Activated CD4-positive, alpha-beta T cell treated with anti-CD3 and anti-CD28 coated beads, Interleukin-2, amount 10 ng/mL, durations not matched to agents 24 days and 14 days (primary cell): ENCODE measurements at regions not wholly inside any gene's neighbourhood (a gene's known extent, or its start where the extent isn't known, plus 50 kb on each side); places are given as distances from the start of the nearest gene placed in this dataset.
A peak's percentile ranks its signal among the peaks of the same experiment; 100 is the strongest.

Experiments
- DNase-seq: peaks from one replicate; pipeline ENCODE4 v3.0.0; 2022
- H3K27ac Mint-ChIP-seq: one replicate; pipeline ENCODE4 v1.8.0; 2022; ENCODE audit warnings: mild to moderate bottlenecking, mixed read lengths
- H3K27me3 Mint-ChIP-seq: one replicate; pipeline ENCODE4 v1.8.0; 2022; ENCODE audit warnings: mixed read lengths
- H3K36me3 Mint-ChIP-seq: one replicate; pipeline ENCODE4 v1.8.0; 2022; ENCODE audit warnings: low read depth, mild to moderate bottlenecking, mixed read lengths
- H3K4me1 Mint-ChIP-seq: one replicate; pipeline ENCODE4 v1.8.0; 2021; ENCODE audit warnings: mixed read lengths
- H3K4me3 Mint-ChIP-seq: one replicate; pipeline ENCODE4 v1.8.0; 2022; ENCODE audit warnings: mild to moderate bottlenecking, moderate library complexity, mixed read lengths
- H3K9me3 Mint-ChIP-seq: one replicate; pipeline ENCODE4 v1.8.0; 2021; ENCODE audit warnings: mixed read lengths
- intact Hi-C: fragments of 100-400 bp; cut with micrococcal nuclease; formaldehyde crosslinking; loops from one replicate; pipeline ENCODE4 v1.15.1; 2023

- no peaks in the 10 kb centered on the region for H3K27me3 Mint-ChIP-seq
- H3K4me1 Mint-ChIP-seq: no peaks in the 10 kb centered on the region
- no peaks in the 10 kb centered on the region for H3K9me3 Mint-ChIP-seq
- H3K4me3 Mint-ChIP-seq: no peak overlapping the region
- H3K27ac Mint-ChIP-seq: no peak overlapping the region
- DNase-seq: no peak
- no peaks in the 10 kb centered on the region for H3K36me3 Mint-ChIP-seq
- intact Hi-C loops: no loop called here
These were observed 132.3 kb downstream of the CSNK2A3 start for GRCh38 chr11:11220786-11221185.

DNA sequence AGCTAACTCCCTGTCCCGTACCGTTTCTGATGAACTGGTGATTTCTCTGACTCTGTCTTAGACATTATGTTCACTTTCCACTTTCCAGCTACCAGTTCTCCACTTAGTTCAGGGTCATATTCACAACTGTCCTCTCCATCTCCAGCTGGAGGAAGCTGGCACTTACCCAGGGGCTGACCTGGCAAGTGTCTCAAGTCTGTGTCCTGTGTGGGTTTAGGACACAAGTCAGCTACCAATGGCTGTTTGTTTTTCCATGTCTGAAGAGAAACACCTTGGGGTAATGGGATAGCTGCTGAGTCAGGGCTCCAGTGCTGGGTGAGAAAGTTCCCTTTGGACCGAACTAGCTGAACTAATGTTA, 134.4 kb downstream of the CSNK2A3 start:
- H3K36me3 Mint-ChIP-seq: no peaks in the 10 kb centered on the region

GRCh38 chr11:11217929-11218628, 135.0 kb downstream of the CSNK2A3 start:
- no peaks in the 10 kb centered on the region for H3K36me3 Mint-ChIP-seq
- no peak overlapping the region for H3K4me3 Mint-ChIP-seq
- no peaks in the 10 kb centered on the region for H3K9me3 Mint-ChIP-seq
- intact Hi-C loops: no loop called here
- no peak for DNase-seq
- no peak overlapping the region for H3K27ac Mint-ChIP-seq
- no peaks in the 10 kb centered on the region for H3K4me1 Mint-ChIP-seq
- H3K27me3 Mint-ChIP-seq: peaks cover 9% of the 10 kb centered on the region

More for the DNA sequence above, 134.4 kb downstream of the CSNK2A3 start:
- Mint-ChIP-seq H3K4me1 (no peaks in the 10 kb centered on the region), H3K27ac (no peak overlapping the region), H3K9me3 (no peaks in the 10 kb centered on the region), H3K27me3 (peaks cover 6% of the 10 kb centered on the region), H3K4me3 (no peak overlapping the region)
- DNase-seq: no peak
- intact Hi-C loops: no loop called here

GRCh38 chr11:11217289-11217928, 135.6 kb downstream of the CSNK2A3 start:
- Mint-ChIP-seq H3K4me1 (no peaks in the 10 kb centered on the region), H3K9me3 (no peaks in the 10 kb centered on the region), H3K36me3 (no peaks in the 10 kb centered on the region), H3K4me3 (no peak overlapping the region), H3K27me3 (peaks cover 10% of the 10 kb centered on the region), H3K27ac (no peak overlapping the region)
- DNase-seq: no peak
- intact Hi-C loops: no loop called here

- no peak overlapping the region for H3K27ac Mint-ChIP-seq
- no peak overlapping the region for H3K4me3 Mint-ChIP-seq
- H3K36me3 Mint-ChIP-seq: no peaks in the 10 kb centered on the region
- DNase-seq: peak; percentile 34
- peaks cover 16% of the 10 kb centered on the region for H3K27me3 Mint-ChIP-seq
- H3K9me3 Mint-ChIP-seq: no peaks in the 10 kb centered on the region
- H3K4me1 Mint-ChIP-seq: no peaks in the 10 kb centered on the region
- intact Hi-C loops: no loop called here
These were observed 137.1 kb downstream of the CSNK2A3 start for GRCh38 chr11:11215944-11216343.

DNA sequence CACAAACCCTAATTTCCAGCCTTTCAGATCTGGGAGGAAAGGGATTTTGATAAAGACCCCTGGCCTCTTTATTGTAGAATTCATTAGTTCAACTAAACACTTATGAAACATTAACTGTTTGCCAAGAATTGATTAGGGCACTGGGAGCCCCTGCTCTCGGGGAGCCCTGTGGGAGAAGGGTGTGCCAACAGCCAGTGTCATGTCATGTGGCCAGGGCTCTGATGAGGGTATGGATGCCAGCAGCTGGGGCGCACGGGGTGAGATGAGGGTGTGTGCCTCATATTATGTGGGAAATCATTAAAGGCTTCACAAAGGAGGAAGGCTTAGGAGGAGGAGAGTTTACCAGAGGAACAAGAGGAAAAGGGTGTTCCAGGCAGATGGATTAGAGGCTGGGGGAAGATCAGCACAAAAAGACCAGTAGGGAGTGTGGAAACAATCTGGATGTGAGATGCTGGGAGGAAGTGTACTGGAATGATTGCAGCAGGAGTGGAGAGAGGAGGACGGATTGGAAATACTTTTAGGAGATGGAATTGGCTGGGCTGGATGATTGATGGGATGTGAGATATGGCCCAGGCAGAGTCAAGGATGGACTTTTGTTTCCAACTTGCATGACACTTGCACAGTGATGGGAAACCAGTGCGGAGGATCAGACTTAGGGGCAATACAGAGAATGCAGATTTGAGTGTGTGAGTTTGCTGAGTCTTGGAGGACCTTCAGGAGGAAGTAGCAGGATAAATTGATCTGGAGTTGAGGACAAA, 137.8 kb downstream of the CSNK2A3 start:
- intact Hi-C loops: no loop called here
- H3K9me3 Mint-ChIP-seq: no peaks in the 10 kb centered on the region
- H3K4me3 Mint-ChIP-seq: no peak overlapping the region
- no peaks in the 10 kb centered on the region for H3K4me1 Mint-ChIP-seq
- no peaks in the 10 kb centered on the region for H3K36me3 Mint-ChIP-seq
- peaks cover 16% of the 10 kb centered on the region for H3K27me3 Mint-ChIP-seq
- peak; percentile 36 for DNase-seq
- H3K27ac Mint-ChIP-seq: no peak overlapping the region

- Mint-ChIP-seq H3K4me1 (no peaks in the 10 kb centered on the region), H3K27me3 (peaks cover 22% of the 10 kb centered on the region), H3K27ac (no peak overlapping the region), H3K36me3 (no peaks in the 10 kb centered on the region), H3K4me3 (no peak overlapping the region), H3K9me3 (no peaks in the 10 kb centered on the region)
- intact Hi-C loops: no loop called here
- peak; percentile 35 for DNase-seq
These were observed 139.9 kb downstream of the CSNK2A3 start for GRCh38 chr11:11213117-11213516.

DNA sequence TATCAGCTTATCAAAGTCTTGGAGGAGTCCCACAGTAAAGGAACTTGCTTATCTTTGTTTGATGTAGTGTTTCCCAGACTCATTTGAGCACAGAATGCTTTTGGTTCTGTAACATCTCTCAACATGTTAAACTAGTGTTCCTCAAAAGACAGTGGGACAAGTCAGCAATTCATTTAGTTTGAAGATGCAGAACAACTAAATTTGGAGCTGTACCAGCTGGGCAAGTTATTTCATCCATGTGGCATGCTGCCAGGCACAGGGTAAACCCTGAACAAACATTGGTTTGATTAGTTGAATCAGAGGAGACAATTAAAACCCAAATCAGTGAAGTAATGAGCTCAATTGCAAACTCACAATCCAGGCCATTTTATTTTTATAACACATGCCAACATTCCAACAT, 141.2 kb downstream of the CSNK2A3 start:
- Mint-ChIP-seq H3K36me3 (no peaks in the 10 kb centered on the region), H3K4me3 (no peak overlapping the region)

GRCh38 chr11:11211186-11211585, 141.9 kb downstream of the CSNK2A3 start:
- H3K4me3 Mint-ChIP-seq: no peak overlapping the region
- H3K4me1 Mint-ChIP-seq: no peaks in the 10 kb centered on the region
- peaks cover 22% of the 10 kb centered on the region for H3K27me3 Mint-ChIP-seq
- no peaks in the 10 kb centered on the region for H3K36me3 Mint-ChIP-seq
- DNase-seq: no peak
- intact Hi-C loops: no loop called here
- no peak overlapping the region for H3K27ac Mint-ChIP-seq
- H3K9me3 Mint-ChIP-seq: no peaks in the 10 kb centered on the region

More for the DNA sequence above, 141.2 kb downstream of the CSNK2A3 start:
- peak; percentile 41 for DNase-seq
- Mint-ChIP-seq H3K9me3 (no peaks in the 10 kb centered on the region), H3K27ac (no peak overlapping the region), H3K27me3 (peaks cover 22% of the 10 kb centered on the region), H3K4me1 (no peaks in the 10 kb centered on the region)
- intact Hi-C loops: no loop called here

DNA sequence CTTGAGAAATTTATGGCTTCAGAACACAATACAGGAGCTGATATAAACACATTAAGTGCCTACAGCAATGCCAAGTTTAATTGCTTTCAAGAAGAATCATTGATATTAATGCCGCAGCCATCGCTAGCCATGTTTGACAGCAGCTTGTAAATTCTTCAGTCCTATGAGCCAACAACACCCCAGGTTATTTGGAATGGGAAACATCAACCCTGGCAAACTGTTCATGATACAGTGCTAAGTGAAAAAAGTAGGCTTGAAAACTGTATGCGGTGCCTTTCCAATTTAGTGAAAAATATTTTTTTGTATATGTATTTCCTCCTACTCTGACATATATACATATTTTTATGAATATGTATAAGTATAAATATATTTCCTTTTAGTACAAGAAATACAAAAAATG, 142.6 kb downstream of the CSNK2A3 start:
- no peaks in the 10 kb centered on the region for H3K9me3 Mint-ChIP-seq
- intact Hi-C loops: no loop called here
- H3K27me3 Mint-ChIP-seq: peaks cover 22% of the 10 kb centered on the region
- no peak overlapping the region for H3K27ac Mint-ChIP-seq
- no peaks in the 10 kb centered on the region for H3K36me3 Mint-ChIP-seq
- DNase-seq: no peak
- no peaks in the 10 kb centered on the region for H3K4me1 Mint-ChIP-seq
- H3K4me3 Mint-ChIP-seq: no peak overlapping the region

DNA sequence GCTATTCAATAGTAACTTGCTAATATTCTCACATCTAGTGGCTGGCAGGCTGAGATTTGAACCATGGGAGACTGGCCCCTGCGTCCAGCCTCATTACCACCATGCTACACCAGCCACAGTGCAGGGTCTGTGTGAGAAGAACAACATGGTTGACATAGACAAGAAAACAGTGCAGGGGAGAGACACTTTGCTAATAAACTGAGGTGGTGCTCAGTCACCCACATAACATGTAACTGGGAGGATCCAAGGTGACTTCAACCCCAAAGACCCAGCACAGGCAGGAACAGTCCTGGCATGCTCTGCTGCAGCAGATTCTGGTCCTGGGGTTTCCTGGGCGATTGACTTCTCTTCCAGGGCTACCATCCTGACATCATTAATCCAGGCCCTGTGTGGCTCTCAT, 143.1 kb downstream of the CSNK2A3 start:
- Mint-ChIP-seq H3K27me3 (peaks cover 19% of the 10 kb centered on the region), H3K36me3 (no peaks in the 10 kb centered on the region), H3K9me3 (no peaks in the 10 kb centered on the region), H3K27ac (no peak overlapping the region), H3K4me3 (no peak overlapping the region), H3K4me1 (no peaks in the 10 kb centered on the region)
- DNase-seq: no peak
- intact Hi-C loops: no loop called here

DNA sequence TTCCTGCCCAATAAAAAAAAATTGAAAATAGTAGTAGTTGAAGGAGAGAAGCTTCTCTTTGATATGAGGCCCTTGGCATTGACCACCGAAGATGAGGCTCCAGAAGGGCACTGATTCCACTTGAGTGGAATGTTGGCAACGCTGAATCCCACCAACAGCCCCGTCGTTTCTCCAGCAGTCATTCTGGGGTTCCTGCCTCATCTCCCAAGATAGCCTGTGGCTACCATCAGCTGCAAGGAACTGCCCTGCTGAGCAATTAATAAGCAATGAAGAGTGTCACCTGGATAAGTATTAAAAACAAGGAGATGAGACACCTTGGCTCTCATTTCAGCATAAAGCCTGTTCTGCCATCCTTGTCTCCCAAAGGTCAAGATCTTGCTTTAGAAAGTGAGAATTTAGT, 144.1 kb downstream of the CSNK2A3 start:
- H3K4me3 Mint-ChIP-seq: no peak overlapping the region
- intact Hi-C loops: no loop called here
- H3K27me3 Mint-ChIP-seq: peaks cover 19% of the 10 kb centered on the region
- H3K36me3 Mint-ChIP-seq: no peaks in the 10 kb centered on the region
- H3K9me3 Mint-ChIP-seq: no peaks in the 10 kb centered on the region
- H3K4me1 Mint-ChIP-seq: no peaks in the 10 kb centered on the region
- no peak overlapping the region for H3K27ac Mint-ChIP-seq
- no peak for DNase-seq

DNA sequence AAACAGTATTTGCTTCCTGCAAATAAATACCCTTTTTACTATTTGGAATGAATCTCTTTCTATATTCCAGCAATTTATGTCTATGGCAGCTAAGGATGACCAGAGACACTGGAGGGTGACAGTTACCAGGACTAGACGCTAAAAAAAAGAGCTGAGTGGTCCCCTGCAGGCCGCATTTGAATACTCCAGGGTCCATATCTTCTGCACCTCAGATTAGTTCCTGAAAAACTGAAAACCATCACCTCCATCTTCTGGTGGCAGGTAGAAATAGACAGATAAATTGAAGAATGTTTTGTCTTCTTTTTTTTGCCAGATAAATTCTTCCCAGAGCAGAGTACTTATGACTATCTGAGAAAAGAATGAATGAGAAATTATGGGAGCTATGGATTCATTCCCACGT, 145.6 kb downstream of the CSNK2A3 start:
- H3K27ac Mint-ChIP-seq: no peak overlapping the region
- peaks cover 17% of the 10 kb centered on the region for H3K27me3 Mint-ChIP-seq
- H3K4me3 Mint-ChIP-seq: no peak overlapping the region
- H3K36me3 Mint-ChIP-seq: no peaks in the 10 kb centered on the region
- intact Hi-C loops: no loop called here
- no peaks in the 10 kb centered on the region for H3K4me1 Mint-ChIP-seq
- H3K9me3 Mint-ChIP-seq: no peaks in the 10 kb centered on the region
- no peak for DNase-seq

DNA sequence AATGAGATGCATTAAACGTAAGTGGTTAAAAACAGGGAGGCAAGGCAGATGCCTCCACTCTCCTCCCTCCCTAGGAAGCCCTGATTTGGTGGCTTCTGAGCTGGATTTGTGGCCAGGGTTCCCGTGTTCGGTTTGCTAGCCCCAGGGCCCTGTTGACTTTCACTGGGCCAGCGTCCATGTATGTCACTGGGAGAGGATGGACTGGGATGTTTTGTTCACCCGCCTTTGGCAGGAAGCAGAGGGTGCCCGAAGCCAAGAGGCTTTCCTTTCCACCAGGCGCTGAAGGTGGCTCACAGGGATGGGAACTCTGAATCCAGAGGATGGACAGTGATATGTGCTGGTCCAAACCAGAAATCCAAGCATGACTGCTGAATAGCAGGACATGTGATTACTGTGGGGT, 146.6 kb downstream of the CSNK2A3 start:
- intact Hi-C loops: no loop called here
- Mint-ChIP-seq H3K36me3 (no peaks in the 10 kb centered on the region), H3K4me1 (no peaks in the 10 kb centered on the region), H3K4me3 (no peak overlapping the region), H3K9me3 (no peaks in the 10 kb centered on the region), H3K27me3 (peaks cover 12% of the 10 kb centered on the region), H3K27ac (no peak overlapping the region)
- DNase-seq: no peak
